ENCODE measurements at regions not wholly inside any gene's neighbourhood (a gene's known extent, or its start where the extent isn't known, plus 50 kb on each side); places are given as distances from the start of the nearest gene placed in this dataset.

- TF ChIP-seq CHD2 (IDR thresholded peaks at IDR 0.05; ENCODE audit: low read length) (no peak), EP300 (IDR thresholded peaks at IDR 0.05; ENCODE audit: borderline replicate concordance in 1 of 2, low read depth in 2 of 2, low read length in 2 of 2) (no peak), HDAC2 (IDR thresholded peaks at IDR 0.05; ENCODE audit: borderline replicate concordance in 1 of 2, low read depth in 2 of 2, low read length in 2 of 2) (no peak), CTCF (IDR thresholded peaks at IDR 0.05; ENCODE audit: control extremely low read depth in 1 of 3, insufficient read depth in 1 of 3, low read depth in 1 of 3, low read length in 3 of 3) (no peak), POLR2A (IDR thresholded peaks at IDR 0.05; ENCODE audit: control extremely low read depth in 1 of 2, low read depth in 2 of 2, low read length in 2 of 2) (no peak), CBX8 (IDR thresholded peaks at IDR 0.05; ENCODE audit: borderline replicate concordance, low read depth, low read length) (no peak), POLR2AphosphoS5 (IDR thresholded peaks at IDR 0.05; ENCODE audit: low read depth, low read length) (no peak), TAF1 (IDR thresholded peaks at IDR 0.05; ENCODE audit: low read depth, low read length) (no peak), RBBP5 (IDR thresholded peaks at IDR 0.05; ENCODE audit: borderline replicate concordance, low read depth, low read length) (no peak), KDM1A (IDR thresholded peaks at IDR 0.05; ENCODE audit: borderline replicate concordance, low read length) (no peak)
Measured at GRCh38 chr1:79928901-79929300, 922.4 kb upstream of the ADGRL4 start.

All from H1 (cell line).